ENCODE measurements at regions not wholly inside any gene's neighbourhood (a gene's known extent, or its start where the extent isn't known, plus 50 kb on each side); places are given as distances from the start of the nearest gene placed in this dataset.

DNA sequence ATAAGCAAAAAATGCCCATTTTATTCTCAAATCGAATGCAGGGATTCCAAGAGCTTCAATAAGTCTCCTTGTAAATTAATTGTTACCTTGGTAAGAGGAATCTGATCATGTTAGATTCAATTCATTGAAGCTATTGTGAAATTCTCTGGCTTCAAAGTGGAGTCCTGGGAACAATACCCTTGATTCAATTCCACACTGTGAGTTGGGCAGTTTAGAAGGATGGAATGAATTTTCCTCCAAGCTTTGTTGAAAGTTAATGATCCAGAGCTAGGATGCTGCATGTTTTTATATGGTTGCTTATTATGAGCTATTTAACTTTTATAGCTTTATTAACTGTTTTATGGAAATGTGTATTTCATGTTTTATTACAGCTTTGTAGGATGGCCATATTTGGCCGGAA, 89.9 kb upstream of the IGF1 start:
- TF ChIP-seq JUN (IDR thresholded peaks at IDR 0.05; ENCODE audit: borderline replicate concordance, insufficient read depth, insufficient read length, low read depth), result no peak
- TF ChIP-seq POLR2AphosphoS5 (IDR thresholded peaks at IDR 0.05; ENCODE audit: insufficient read depth, low read depth, low read length), result no peak
- no peak for TF ChIP-seq FOS (IDR thresholded peaks at IDR 0.05; ENCODE audit: borderline replicate concordance, insufficient read depth, low read length)
- no peak for TF ChIP-seq POLR2A (IDR thresholded peaks at IDR 0.05; ENCODE audit: low read depth, low read length)
- no peak for TF ChIP-seq MAX (IDR thresholded peaks at IDR 0.05; ENCODE audit: insufficient read depth, insufficient read length)
- no peak for TF ChIP-seq EZH2 (IDR thresholded peaks at IDR 0.05; ENCODE audit: borderline replicate concordance, low read depth, low read length, severe bottlenecking)
- TF ChIP-seq GATA2 (IDR thresholded peaks at IDR 0.05; ENCODE audit: insufficient read depth, insufficient read length, low read depth, low read length), result no peak
- no peak for TF ChIP-seq MYC (IDR thresholded peaks at IDR 0.05; ENCODE audit: low read depth, low read length)
- no peak for TF ChIP-seq CTCF (IDR thresholded peaks at IDR 0.05; ENCODE audit: extremely low read depth in 1 of 2, insufficient read depth in 1 of 2, low read depth in 1 of 2, low read length in 2 of 2)
- ChIA-PET CTCF (interaction anchor here (1.1 kb wide), 1 partner anchor 17 kb away, joined by 4 read pairs; no protein-coding TSS in a partner anchor), POLR2A (no interaction called here)
- BruUV-seq (replicated peaks), result no TSS peak
- FAIRE-seq (no peak), DNase-seq (ENCODE audit: low read depth, low spot score) (no peak)
- no peaks in the 10 kb centered on the region for H4K20me1 ChIP-seq (replicated peaks; ENCODE audit: control insufficient read depth, extremely low read depth, insufficient read depth, low read length)
- no peak overlapping the region for H3K27ac ChIP-seq (ENCODE audit: insufficient read depth, low read depth, low read length)
- H2AFZ ChIP-seq (ENCODE audit: low read depth, low read length), result no peak overlapping the region
- intact Hi-C loops (cut with micrococcal nuclease) (no loop called here), dilution Hi-C loops (cut with MboI; ENCODE audit: extremely low pct_ligation_motif_present, low sequenced_read_pairs) (no loop called here)
- H3K9me1 ChIP-seq (replicated peaks; ENCODE audit: control insufficient read depth, extremely low read depth, insufficient read depth, low read length), result no peaks in the 10 kb centered on the region
- no peaks in the 10 kb centered on the region for H3K27me3 ChIP-seq (ENCODE audit: control insufficient read depth in 2 of 2, insufficient read depth in 2 of 2, low read length in 2 of 2)
- no peaks in the 10 kb centered on the region for H3K79me2 ChIP-seq (ENCODE audit: control insufficient read depth, insufficient read depth, low read length)
- H3K36me3 ChIP-seq (ENCODE audit: control insufficient read depth in 2 of 2, extremely low read depth in 1 of 2, insufficient read depth in 2 of 2, low read length in 2 of 2), result no peaks in the 10 kb centered on the region
- no peaks in the 10 kb centered on the region for H3K4me1 ChIP-seq (ENCODE audit: control insufficient read depth, extremely low read depth, insufficient read depth, low read length)
- no peaks in the 10 kb centered on the region for H3K9me3 ChIP-seq (replicated peaks; ENCODE audit: control insufficient read depth, insufficient read depth, low read length)
- no peak overlapping the region for H3K4me3 ChIP-seq (replicated peaks in 1 of 3; ENCODE audit: insufficient read depth in 1 of 3, low read depth in 1 of 3, low read length in 3 of 3)
- H3K9ac ChIP-seq (replicated peaks; ENCODE audit: extremely low read depth, insufficient read depth, low read length), result no peak overlapping the region
- H3K4me2 ChIP-seq (ENCODE audit: insufficient read depth, low read length), result no peak overlapping the region

All from endothelial cell of umbilical vein (primary cell).